ENCODE measurements at regions not wholly inside any gene's neighbourhood (a gene's known extent, or its start where the extent isn't known, plus 50 kb on each side); places are given as distances from the start of the nearest gene placed in this dataset.

DNA sequence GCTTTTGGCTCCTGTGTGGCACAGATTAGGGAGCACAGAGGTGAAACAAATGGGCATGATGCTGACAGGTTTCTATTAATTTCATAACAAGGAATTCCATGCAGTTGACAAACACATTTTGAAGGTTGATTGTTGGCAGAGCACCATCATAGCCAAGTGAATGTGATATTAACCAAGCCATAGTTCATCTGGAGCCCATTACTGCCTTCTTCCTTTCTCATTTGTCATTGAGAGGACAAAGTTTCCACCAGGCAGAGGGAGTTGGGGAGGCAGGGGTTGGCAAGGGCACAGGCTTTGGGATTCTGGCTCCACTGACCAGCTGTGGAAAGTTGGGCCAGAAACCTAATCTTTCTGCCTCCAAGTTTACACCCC lies 325.2 kb downstream of the MFSD1 start:
- TF ChIP-seq POLR2AphosphoS5 (IDR thresholded peaks at IDR 0.05; ENCODE audit: low read depth, low read length) = no peak
- no peak for TF ChIP-seq POLR2A (IDR thresholded peaks at IDR 0.05; ENCODE audit: low read depth, low read length)

All from GM12892 (cell line).